SK-N-SH treated with all-trans-retinoic acid at 6 μM for 48 hours (cell line): ENCODE measurements at regions not wholly inside any gene's neighbourhood (a gene's known extent, or its start where the extent isn't known, plus 50 kb on each side); places are given as distances from the start of the nearest gene placed in this dataset.

Experiments
- BACH2 ChIP-seq: fragments of 250-450 bp; sonication (Bioruptor Pico); IDR thresholded peaks from 2 replicates; pipeline ENCODE4 v1.9.0; 2021; ENCODE audit warnings: mild to moderate bottlenecking, borderline replicate concordance
- ESRRG ChIP-seq: fragments of 250-450 bp; sonication (Bioruptor Pico); IDR thresholded peaks from 2 replicates; pipeline ENCODE4 v1.6.1; 2021; ENCODE audit warnings: mild to moderate bottlenecking
- GLIS3 ChIP-seq: fragments of 250-450 bp; sonication (Bioruptor Pico); IDR thresholded peaks from 2 replicates; pipeline ENCODE4 v1.5.0; 2020; ENCODE audit warnings: mild to moderate bottlenecking, moderate library complexity
- ISL1 ChIP-seq: fragments of 250-450 bp; sonication (Bioruptor Pico); IDR thresholded peaks from 2 replicates; pipeline ENCODE4 v2.1.2; 2022; ENCODE audit warnings: mild to moderate bottlenecking, moderate library complexity
- OSR1 ChIP-seq: fragments of 250-450 bp; sonication (Bioruptor Pico); IDR thresholded peaks from 2 replicates; pipeline ENCODE4 v1.8.0; 2022; ENCODE audit warnings: moderate library complexity, mild to moderate bottlenecking, inconsistent platforms
- RARB ChIP-seq: fragments of 250-450 bp; sonication (Bioruptor Pico); IDR thresholded peaks from 2 replicates; pipeline ENCODE4 v1.8.0; 2021; ENCODE audit warnings: mild to moderate bottlenecking, moderate library complexity
- TOX ChIP-seq: fragments of 250-450 bp; sonication (Bioruptor Pico); IDR thresholded peaks from 2 replicates; pipeline ENCODE4 v1.8.0; 2021; ENCODE audit warnings: mild to moderate bottlenecking, moderate library complexity, borderline replicate concordance
- ZFP30 ChIP-seq: fragments of 450-650 bp; formaldehyde crosslinking; IDR thresholded peaks from 2 replicates; pipeline ENCODE4 v1.5.0; 2022; ENCODE audit warnings: mild to moderate bottlenecking, moderate library complexity
- TF ChIP-seq, protein P1 (sequence below): fragments of 250-450 bp; sonication (Bioruptor Pico); IDR thresholded peaks from 2 replicates; pipeline ENCODE4 v1.5.1; 2021; ENCODE audit warnings: mild to moderate bottlenecking, moderate library complexity
- TF ChIP-seq, protein P2 (sequence below): fragments of 250-450 bp; sonication (Bioruptor Pico); IDR thresholded peaks from 2 replicates; pipeline ENCODE4 v1.8.0; 2020; ENCODE audit warnings: mild to moderate bottlenecking, moderate library complexity, borderline replicate concordance

DNA sequence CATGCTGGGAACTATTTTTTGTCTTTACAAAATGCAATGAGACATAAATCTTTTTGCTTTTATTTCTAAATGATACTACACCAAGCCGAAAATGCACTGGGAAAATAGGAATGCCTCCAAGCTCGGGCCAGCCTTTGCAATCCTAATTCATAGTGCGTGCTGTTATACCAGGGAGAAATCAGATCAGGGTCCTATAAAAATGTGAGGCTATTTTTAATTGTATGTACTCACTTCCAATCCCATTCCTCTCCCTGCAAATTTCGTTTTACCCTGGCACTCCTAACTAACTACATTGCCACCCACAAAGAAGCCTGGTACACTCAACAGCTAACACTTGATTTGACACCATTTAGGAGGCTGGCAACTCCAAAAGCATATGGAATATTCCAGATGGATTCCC is 350.6 kb upstream of the ZFP64 start:
- no peak for TF ChIP-seq TOX (CRISPR knock-in tag)
- no peak for TF ChIP-seq RARB (CRISPR knock-in tag)
- TF ChIP-seq ISL1 (CRISPR knock-in tag) = no peak
- TF ChIP-seq, protein P1, sequence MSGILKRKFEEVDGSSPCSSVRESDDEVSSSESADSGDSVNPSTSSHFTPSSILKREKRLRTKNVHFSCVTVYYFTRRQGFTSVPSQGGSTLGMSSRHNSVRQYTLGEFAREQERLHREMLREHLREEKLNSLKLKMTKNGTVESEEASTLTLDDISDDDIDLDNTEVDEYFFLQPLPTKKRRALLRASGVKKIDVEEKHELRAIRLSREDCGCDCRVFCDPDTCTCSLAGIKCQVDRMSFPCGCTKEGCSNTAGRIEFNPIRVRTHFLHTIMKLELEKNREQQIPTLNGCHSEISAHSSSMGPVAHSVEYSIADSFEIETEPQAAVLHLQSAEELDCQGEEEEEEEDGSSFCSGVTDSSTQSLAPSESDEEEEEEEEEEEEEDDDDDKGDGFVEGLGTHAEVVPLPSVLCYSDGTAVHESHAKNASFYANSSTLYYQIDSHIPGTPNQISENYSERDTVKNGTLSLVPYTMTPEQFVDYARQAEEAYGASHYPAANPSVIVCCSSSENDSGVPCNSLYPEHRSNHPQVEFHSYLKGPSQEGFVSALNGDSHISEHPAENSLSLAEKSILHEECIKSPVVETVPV (CRISPR knock-in tag) = no peak
- TF ChIP-seq, protein P2, sequence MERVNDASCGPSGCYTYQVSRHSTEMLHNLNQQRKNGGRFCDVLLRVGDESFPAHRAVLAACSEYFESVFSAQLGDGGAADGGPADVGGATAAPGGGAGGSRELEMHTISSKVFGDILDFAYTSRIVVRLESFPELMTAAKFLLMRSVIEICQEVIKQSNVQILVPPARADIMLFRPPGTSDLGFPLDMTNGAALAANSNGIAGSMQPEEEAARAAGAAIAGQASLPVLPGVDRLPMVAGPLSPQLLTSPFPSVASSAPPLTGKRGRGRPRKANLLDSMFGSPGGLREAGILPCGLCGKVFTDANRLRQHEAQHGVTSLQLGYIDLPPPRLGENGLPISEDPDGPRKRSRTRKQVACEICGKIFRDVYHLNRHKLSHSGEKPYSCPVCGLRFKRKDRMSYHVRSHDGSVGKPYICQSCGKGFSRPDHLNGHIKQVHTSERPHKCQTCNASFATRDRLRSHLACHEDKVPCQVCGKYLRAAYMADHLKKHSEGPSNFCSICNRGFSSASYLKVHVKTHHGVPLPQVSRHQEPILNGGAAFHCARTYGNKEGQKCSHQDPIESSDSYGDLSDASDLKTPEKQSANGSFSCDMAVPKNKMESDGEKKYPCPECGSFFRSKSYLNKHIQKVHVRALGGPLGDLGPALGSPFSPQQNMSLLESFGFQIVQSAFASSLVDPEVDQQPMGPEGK (CRISPR knock-in tag) = no peak
- TF ChIP-seq GLIS3 (CRISPR knock-in tag) = no peak
- no peak for TF ChIP-seq ESRRG (CRISPR knock-in tag)
- no peak for TF ChIP-seq OSR1 (CRISPR knock-in tag)
- TF ChIP-seq BACH2 (CRISPR knock-in tag) = no peak
- TF ChIP-seq ZFP30 (CRISPR knock-in tag) = no peak
